SK-N-MC (cell line): ENCODE measurements at regions not wholly inside any gene's neighbourhood (a gene's known extent, or its start where the extent isn't known, plus 50 kb on each side); places are given as distances from the start of the nearest gene placed in this dataset.

ENCODE experiments used
- EZH2 ChIP-seq: fragments of 200-600 bp; sonication (generic); IDR thresholded peaks from one replicate; pipeline ENCODE4 v1.6.1; 2017; ENCODE audit warnings: antibody characterized with exemption
- FOXP2 ChIP-seq: optimal IDR thresholded peaks from 2 replicates; pipeline ENCODE3; 2011; ENCODE audit warnings: mild to moderate bottlenecking, moderate library complexity; ENCODE audit not compliant: insufficient read depth; ENCODE audit errors: extremely low read length, control extremely low read depth

DNA sequence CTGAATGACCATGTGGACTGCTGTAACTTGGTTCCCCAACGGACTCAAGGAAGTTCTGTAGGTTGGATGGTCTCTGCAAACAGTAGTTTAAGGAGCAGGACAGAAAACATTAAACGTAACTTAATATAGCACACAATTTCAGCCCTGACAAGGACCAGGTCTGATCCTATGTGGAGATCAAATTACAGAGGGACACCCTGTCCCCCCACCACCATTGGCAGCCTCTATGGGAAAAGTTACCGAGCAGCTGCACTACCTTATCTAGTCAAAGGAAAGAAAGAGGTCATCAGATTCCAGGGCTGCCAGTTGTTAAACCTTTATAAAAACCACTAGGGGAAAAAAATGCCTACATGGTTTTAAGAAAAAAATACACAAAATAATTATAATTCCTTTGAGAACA lies 191.5 kb upstream of the RSPO3 start:
- TF ChIP-seq FOXP2, result no peak
- TF ChIP-seq EZH2, result no peak
